ENCODE measurements at regions not wholly inside any gene's neighbourhood (a gene's known extent, or its start where the extent isn't known, plus 50 kb on each side); places are given as distances from the start of the nearest gene placed in this dataset.

DNA sequence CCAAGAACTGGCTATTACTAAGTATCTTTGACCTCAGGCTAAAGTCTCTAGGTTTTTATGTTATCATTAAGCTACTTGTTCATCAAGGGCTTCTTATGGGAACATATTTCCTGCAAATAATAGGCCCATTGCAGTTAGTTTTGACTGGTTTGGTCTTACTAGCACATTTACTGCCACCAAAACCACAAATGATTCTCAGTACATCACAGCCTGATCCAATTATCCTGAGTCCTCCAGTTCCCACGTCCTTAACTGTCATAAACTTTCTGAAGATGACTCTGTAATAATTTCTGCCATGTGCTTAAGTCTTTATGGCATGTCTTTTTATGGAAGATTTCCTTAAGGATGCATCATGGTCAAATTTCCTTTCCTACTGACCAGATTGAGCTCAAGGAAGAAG is 123.3 kb upstream of the TANK start:
- TF ChIP-seq, protein P1, sequence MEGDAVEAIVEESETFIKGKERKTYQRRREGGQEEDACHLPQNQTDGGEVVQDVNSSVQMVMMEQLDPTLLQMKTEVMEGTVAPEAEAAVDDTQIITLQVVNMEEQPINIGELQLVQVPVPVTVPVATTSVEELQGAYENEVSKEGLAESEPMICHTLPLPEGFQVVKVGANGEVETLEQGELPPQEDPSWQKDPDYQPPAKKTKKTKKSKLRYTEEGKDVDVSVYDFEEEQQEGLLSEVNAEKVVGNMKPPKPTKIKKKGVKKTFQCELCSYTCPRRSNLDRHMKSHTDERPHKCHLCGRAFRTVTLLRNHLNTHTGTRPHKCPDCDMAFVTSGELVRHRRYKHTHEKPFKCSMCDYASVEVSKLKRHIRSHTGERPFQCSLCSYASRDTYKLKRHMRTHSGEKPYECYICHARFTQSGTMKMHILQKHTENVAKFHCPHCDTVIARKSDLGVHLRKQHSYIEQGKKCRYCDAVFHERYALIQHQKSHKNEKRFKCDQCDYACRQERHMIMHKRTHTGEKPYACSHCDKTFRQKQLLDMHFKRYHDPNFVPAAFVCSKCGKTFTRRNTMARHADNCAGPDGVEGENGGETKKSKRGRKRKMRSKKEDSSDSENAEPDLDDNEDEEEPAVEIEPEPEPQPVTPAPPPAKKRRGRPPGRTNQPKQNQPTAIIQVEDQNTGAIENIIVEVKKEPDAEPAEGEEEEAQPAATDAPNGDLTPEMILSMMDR (IDR thresholded peaks at IDR 0.05; ENCODE audit: low read length) = no peak
- no peak for TF ChIP-seq EZH2 (IDR thresholded peaks at IDR 0.05; ENCODE audit: borderline replicate concordance, low read length)
